H1 (cell line): ENCODE measurements at regions not wholly inside any gene's neighbourhood (a gene's known extent, or its start where the extent isn't known, plus 50 kb on each side); places are given as distances from the start of the nearest gene placed in this dataset.

Experiments used
- CTCF ChIA-PET: fragments of 300-600 bp; sonication (Branson Sonifier 250); formaldehyde crosslinking; loops from one replicate; lab custom pipeline; 2021; ENCODE audit not compliant: partially characterized antibody; lab: Charles Lee
- POLR2A ChIA-PET: fragments of 300-600 bp; sonication (Branson Sonifier 250); formaldehyde crosslinking; loops from one replicate; lab custom pipeline; 2021; ENCODE audit warnings: inconsistent platforms; ENCODE audit not compliant: partially characterized antibody; lab: Charles Lee
- DNase-seq, 2 experiments: peaks; one replicate each; pipeline versions ENCODE4 v3.0.0 to v3.0.0-alpha.2; 2010 to 2022; ENCODE audit warnings: low spot score in 2 of 2, low read depth in 1 of 2, mixed read lengths in 1 of 2
- FAIRE-seq: peaks from 2 replicates; lab custom pipeline; 2011; peaks lifted over from hg19 to GRCh38; lab: Jason Lieb, UNC
- H2AFZ ChIP-seq: 2 replicates; pipeline ENCODE4 v1.8.1; 2012; ENCODE audit warnings: low read length, inconsistent platforms
- H2AK5ac ChIP-seq: 2 replicates; pipeline ENCODE4 v1.6.1; 2013; ENCODE audit warnings: low read depth, low read length
- H2BK120ac ChIP-seq: replicated peaks from 2 replicates; pipeline ENCODE3; 2013; ENCODE audit warnings: low read depth, low read length, inconsistent platforms
- H2BK12ac ChIP-seq: 2 replicates; pipeline ENCODE4 v1.6.1; 2013; ENCODE audit warnings: low read depth, low read length
- H2BK15ac ChIP-seq: 2 replicates; pipeline ENCODE4 v1.6.1; 2013; ENCODE audit warnings: low read length
- H2BK20ac ChIP-seq: 2 replicates; pipeline ENCODE4 v1.6.1; 2013; ENCODE audit warnings: low read length
- H2BK5ac ChIP-seq: 2 replicates; pipeline ENCODE4 v1.6.1; 2013; ENCODE audit warnings: low read depth, low read length
- H3K14ac ChIP-seq: 2 replicates; pipeline ENCODE4 v1.6.1; 2013; ENCODE audit warnings: inconsistent platforms; ENCODE audit not compliant: insufficient read length
- H3K18ac ChIP-seq: 2 replicates; pipeline ENCODE4 v1.6.1; 2013; ENCODE audit warnings: low read length; ENCODE audit errors: extremely low read depth
- H3K23ac ChIP-seq: 2 replicates; pipeline ENCODE4 v1.6.1; 2013; ENCODE audit warnings: inconsistent platforms; ENCODE audit not compliant: insufficient read length
- H3K23me2 ChIP-seq: 2 replicates; pipeline ENCODE4 v1.6.1; 2013; ENCODE audit warnings: low read depth, low read length
- H3K27ac ChIP-seq: 2 replicates; pipeline ENCODE4 v1.6.1; 2011; ENCODE audit warnings: low read depth, low read length, inconsistent platforms
- H3K27me3 ChIP-seq, 4 experiments: replicated peaks in 1 of 4; 1 replicate in 1 of 4; 2 replicates in 3 of 4; pipeline versions ENCODE4 v1.6.1 to v1.8.1; 2011 to 2013; ENCODE audit warnings: low read length in 3 of 4, mild to moderate bottlenecking in 3 of 4, inconsistent platforms in 2 of 4, mixed read lengths in 2 of 4, moderate library complexity in 1 of 4; ENCODE audit not compliant: control insufficient read depth in 3 of 4, insufficient read depth in 3 of 4; ENCODE audit errors: extremely low read depth in 1 of 4
- H3K36me3 ChIP-seq, 4 experiments: 2 replicates each; pipeline versions ENCODE4 v1.6.1 to v1.8.1; 2011 to 2013; ENCODE audit warnings: mild to moderate bottlenecking in 4 of 4, low read length in 3 of 4, moderate library complexity in 2 of 4, control low read depth in 1 of 4, inconsistent platforms in 1 of 4; ENCODE audit not compliant: insufficient read depth in 4 of 4, control insufficient read depth in 2 of 4
- H3K4ac ChIP-seq: replicated peaks from 2 replicates; pipeline ENCODE3; 2013; ENCODE audit warnings: low read length, low read depth, mixed read lengths, inconsistent platforms; ENCODE audit not compliant: insufficient read length
- H3K4me1 ChIP-seq, 4 experiments: replicated peaks in 1 of 4; 1 replicate in 1 of 4; 2 replicates in 3 of 4; pipeline versions ENCODE4 v1.6.1 to v1.8.1; 2011 to 2013; ENCODE audit warnings: low read length in 3 of 4, inconsistent platforms in 2 of 4, mixed read lengths in 1 of 4; ENCODE audit not compliant: insufficient read depth in 4 of 4, control insufficient read depth in 3 of 4
- H3K4me2 ChIP-seq, 2 experiments: 2 replicates each; pipeline versions ENCODE4 v1.6.1 to v1.8.1; 2011 to 2013; ENCODE audit warnings: low read depth in 2 of 2, low read length in 2 of 2, control low read depth in 1 of 2, inconsistent platforms in 1 of 2, mild to moderate bottlenecking in 1 of 2; ENCODE audit not compliant: insufficient read depth in 1 of 2
- H3K4me3 ChIP-seq, 4 experiments: fragments of 200-600, 300-600 bp in 1 of 4; sonication (generic), shearing (Covaris generic), sonication (Bioruptor Twin) in 1 of 4; 2 replicates each; pipeline versions ENCODE4 v1.5.1 to v1.8.1; 2011 to 2016; ENCODE audit warnings: low read length in 4 of 4, low read depth in 3 of 4, control low read depth in 2 of 4, inconsistent platforms in 2 of 4, mild to moderate bottlenecking in 2 of 4, mixed read lengths in 1 of 4, moderate library complexity in 1 of 4; ENCODE audit not compliant: insufficient read depth in 2 of 4; ENCODE audit errors: extremely low read depth in 1 of 4
- H3K56ac ChIP-seq: replicated peaks from 2 replicates; pipeline ENCODE3; 2013; ENCODE audit warnings: low read depth, mild to moderate bottlenecking, mixed read lengths, low read length, inconsistent platforms; ENCODE audit not compliant: insufficient read length
- H3K79me1 ChIP-seq: 2 replicates; pipeline ENCODE4 v1.6.1; 2013; ENCODE audit warnings: low read depth, low read length, control low read depth
- H3K79me2 ChIP-seq, 2 experiments: 2 replicates each; pipeline versions ENCODE4 v1.6.1 to v1.8.1; 2012 to 2013; ENCODE audit warnings: low read length in 2 of 2, mild to moderate bottlenecking in 2 of 2, inconsistent platforms in 1 of 2; ENCODE audit not compliant: insufficient read depth in 2 of 2, control insufficient read depth in 1 of 2
- H3K9ac ChIP-seq, 4 experiments: replicated peaks in 1 of 4; 1 replicate in 1 of 4; 2 replicates in 3 of 4; pipeline versions ENCODE4 v1.6.1 to v1.8.1; 2011 to 2013; ENCODE audit warnings: low read depth in 3 of 4, low read length in 3 of 4, control low read depth in 2 of 4, mild to moderate bottlenecking in 2 of 4, moderate library complexity in 2 of 4, inconsistent platforms in 1 of 4; ENCODE audit errors: extremely low read depth in 1 of 4
- H3K9me3 ChIP-seq, 2 experiments: 2 replicates each; pipeline versions ENCODE4 v1.6.1 to v1.8.1; 2012 to 2013; ENCODE audit warnings: mild to moderate bottlenecking in 2 of 2, moderate library complexity in 2 of 2, control low read depth in 1 of 2, inconsistent platforms in 1 of 2, low read depth in 1 of 2, low read length in 1 of 2, mixed read lengths in 1 of 2; ENCODE audit not compliant: insufficient read depth in 2 of 2
- H4K20me1 ChIP-seq, 2 experiments: replicated peaks in 1 of 2; 2 replicates each; pipeline versions ENCODE3 to v1.8.1; 2011 to 2013; ENCODE audit warnings: inconsistent platforms in 2 of 2, low read length in 2 of 2, mild to moderate bottlenecking in 1 of 2; ENCODE audit not compliant: insufficient read depth in 2 of 2, control insufficient read depth in 1 of 2
- H4K5ac ChIP-seq: 2 replicates; pipeline ENCODE4 v1.6.1; 2013; ENCODE audit warnings: low read length, low read depth, mixed read lengths, inconsistent platforms; ENCODE audit not compliant: insufficient read length
- H4K8ac ChIP-seq: 2 replicates; pipeline ENCODE4 v1.8.0; 2013; ENCODE audit warnings: mild to moderate bottlenecking, moderate library complexity, low read length, inconsistent platforms; ENCODE audit not compliant: insufficient read depth; ENCODE audit errors: extremely low read depth
- H4K91ac ChIP-seq: replicated peaks from 2 replicates; pipeline ENCODE3; 2013; ENCODE audit warnings: low read length, mixed read lengths, inconsistent platforms; ENCODE audit not compliant: insufficient read length
- CBX8 ChIP-seq: fragments of 300-800, 300-1000 bp; sonication (generic); IDR thresholded peaks from 2 replicates; pipeline ENCODE4 v1.7.1; 2016; ENCODE audit warnings: low read depth, low read length, borderline replicate concordance
- GTF2F1 ChIP-seq: IDR thresholded peaks from 2 replicates; pipeline ENCODE4 v1.6.1; 2012; ENCODE audit warnings: low read depth, low read length, improper control_type of control experiment, borderline replicate concordance
- NRF1 ChIP-seq: IDR thresholded peaks from 2 replicates; pipeline ENCODE4 v1.6.1; 2011; ENCODE audit warnings: mild to moderate bottlenecking, low read depth, low read length, improper control_type of control experiment
- RFX5 ChIP-seq: IDR thresholded peaks from 2 replicates; pipeline ENCODE4 v1.6.1; 2011; ENCODE audit warnings: low read depth, low read length, improper control_type of control experiment, borderline replicate concordance
- SIRT6 ChIP-seq: IDR thresholded peaks from one replicate; pipeline ENCODE4 v1.7.1; 2012; ENCODE audit warnings: low read length, inconsistent platforms
- ZNF274 ChIP-seq: IDR thresholded peaks from 2 replicates; pipeline ENCODE4 v1.7.0; 2012; ENCODE audit warnings: low read length, borderline replicate concordance; ENCODE audit errors: extremely low read depth
- WGBS, 2 experiments: shearing (Covaris generic) in 1 of 2; methylation state at CpG; one replicate each; pipeline versions ENCODE4 v1.1.6 to v1.1.7; 2013 to 2015; ENCODE audit warnings: low lambda C conversion rate in 2 of 2, mixed read lengths in 2 of 2, inconsistent platforms in 1 of 2, low coverage in 1 of 2, missing lambda C conversion rate in 1 of 2; ENCODE audit not compliant: insufficient replicate concordance in 2 of 2, insufficient coverage in 1 of 2, insufficient read length in 1 of 2; ENCODE audit errors: extremely low coverage in 1 of 2, missing lambda C conversion rate in 1 of 2; 5-methylcytosine and 5-hydroxymethylcytosine counted together

- H4K8ac ChIP-seq = no peak overlapping the region
- no peak for DNase-seq
- no peaks in the 10 kb centered on the region for H3K79me1 ChIP-seq
- no peaks in the 10 kb centered on the region for H3K4me1 ChIP-seq
- no peak overlapping the region for H3K9ac ChIP-seq
- H3K79me2 ChIP-seq = no peaks in the 10 kb centered on the region
- no peak overlapping the region for H2AK5ac ChIP-seq
- no peak overlapping the region for H2BK15ac ChIP-seq
- no peaks in the 10 kb centered on the region for H3K27me3 ChIP-seq
- no peak overlapping the region for H3K4me2 ChIP-seq
- H3K27ac ChIP-seq = no peak overlapping the region
- no peaks in the 10 kb centered on the region for H3K9me3 ChIP-seq
- POLR2A ChIA-PET = no interaction called here
- H4K5ac ChIP-seq = no peak overlapping the region
- no peak overlapping the region for H3K4me3 ChIP-seq
- H3K14ac ChIP-seq = no peak overlapping the region
- no peak for FAIRE-seq
- CTCF ChIA-PET = interaction anchor here (0.7 kb wide), 1 partner anchor 387 kb away, joined by 4 read pairs; no protein-coding TSS in a partner anchor
- H3K36me3 ChIP-seq = no peaks in the 10 kb centered on the region
- no peak overlapping the region for H4K91ac ChIP-seq
- H2BK5ac ChIP-seq = no peak overlapping the region
- no peak overlapping the region for H3K56ac ChIP-seq
- H3K23me2 ChIP-seq = no peaks in the 10 kb centered on the region
- no peak overlapping the region for H3K23ac ChIP-seq
- H2BK120ac ChIP-seq = no peak overlapping the region
- 91% methylated on average over 1 of the region's 1 CpG; no CpG with 5 or more reads in 1 of the 2 experiments for WGBS, 2 experiments
- H2BK20ac ChIP-seq = no peak overlapping the region
- TF ChIP-seq CBX8 (no peak), RFX5 (no peak), NRF1 (no peak), GTF2F1 (no peak), SIRT6 (no peak), ZNF274 (no peak)
- TF ChIP-seq, all 59 proteins: peak for 0
- no peaks in the 10 kb centered on the region for H4K20me1 ChIP-seq
- no peak overlapping the region for H2BK12ac ChIP-seq
- no peak overlapping the region for H3K4ac ChIP-seq
- H3K18ac ChIP-seq = no peak overlapping the region
- no peak overlapping the region for H2AFZ ChIP-seq
Measured at GRCh38 chr21:32173121-32173724, 105.6 kb downstream of the MIS18A start.
